ENCODE measurements at regions not wholly inside any gene's neighbourhood (a gene's known extent, or its start where the extent isn't known, plus 50 kb on each side); places are given as distances from the start of the nearest gene placed in this dataset.
"Not testable (repeated sequence)": the region's sequence is repeated elsewhere in the genome, so short reads cannot be mapped to it uniquely, and the experiment has no call there.

DNA sequence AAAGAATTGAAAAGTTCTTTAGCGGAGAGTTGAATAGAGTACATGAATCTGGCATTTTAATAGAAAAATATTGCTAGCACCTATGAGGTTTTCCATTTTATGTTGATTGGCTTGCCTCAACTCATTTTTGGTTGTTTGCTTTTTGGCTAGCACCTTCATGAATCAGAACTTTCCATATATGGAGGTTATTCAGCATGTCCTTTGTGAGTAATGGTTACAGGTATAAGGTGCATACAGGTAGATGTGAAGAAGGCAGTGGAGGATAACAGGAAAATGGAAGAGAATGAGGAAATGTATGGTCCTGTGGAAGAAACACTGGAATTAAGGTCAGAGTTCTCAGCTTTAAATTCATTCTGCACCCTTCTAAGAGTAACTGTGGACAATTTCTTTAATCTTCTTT lies 98.1 kb upstream of the GBE1 start:
- Mint-ChIP-seq H3K9me3 (no peaks in the 10 kb centered on the region), H3K27me3 (ENCODE audit: insufficient read depth) (peaks cover 3% of the 10 kb centered on the region), H3K4me1 (ENCODE audit: low read depth) (no peaks in the 10 kb centered on the region), H3K4me3 (no peak overlapping the region), H3K36me3 (ENCODE audit: low read depth) (no peaks in the 10 kb centered on the region), H3K27ac (no peak overlapping the region)
- no peak for DNase-seq (ENCODE audit: low spot score)
- intact Hi-C loops (cut with micrococcal nuclease), result no loop called here

DNA sequence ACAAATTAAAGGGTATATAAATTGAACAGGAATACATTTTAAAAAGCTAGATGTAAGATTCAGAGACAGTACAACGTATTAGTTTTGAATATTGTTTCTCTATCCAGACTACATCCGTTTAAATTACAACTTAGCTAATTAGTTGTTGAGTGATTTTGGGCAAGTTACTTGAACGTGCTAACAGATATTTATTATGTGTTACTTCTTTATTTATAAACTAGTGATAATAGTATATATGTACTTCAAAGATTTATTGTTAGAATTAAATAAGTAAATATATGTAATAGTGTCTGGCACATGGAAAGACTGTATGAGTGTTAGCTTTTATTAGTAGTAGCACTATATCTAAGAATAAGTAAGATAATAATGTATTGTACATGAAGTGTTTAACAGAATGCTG lies 92.0 kb upstream of the GBE1 start:
- DNase-seq (ENCODE audit: low spot score), result no peak
- no peak overlapping the region for H3K27ac Mint-ChIP-seq
- H3K27me3 Mint-ChIP-seq (ENCODE audit: insufficient read depth), result peaks cover 2% of the 10 kb centered on the region
- H3K9me3 Mint-ChIP-seq, result no peaks in the 10 kb centered on the region
- H3K36me3 Mint-ChIP-seq (ENCODE audit: low read depth), result no peaks in the 10 kb centered on the region
- no peak overlapping the region for H3K4me3 Mint-ChIP-seq
- intact Hi-C loops (cut with micrococcal nuclease), result no loop called here
- H3K4me1 Mint-ChIP-seq (ENCODE audit: low read depth), result no peaks in the 10 kb centered on the region

DNA sequence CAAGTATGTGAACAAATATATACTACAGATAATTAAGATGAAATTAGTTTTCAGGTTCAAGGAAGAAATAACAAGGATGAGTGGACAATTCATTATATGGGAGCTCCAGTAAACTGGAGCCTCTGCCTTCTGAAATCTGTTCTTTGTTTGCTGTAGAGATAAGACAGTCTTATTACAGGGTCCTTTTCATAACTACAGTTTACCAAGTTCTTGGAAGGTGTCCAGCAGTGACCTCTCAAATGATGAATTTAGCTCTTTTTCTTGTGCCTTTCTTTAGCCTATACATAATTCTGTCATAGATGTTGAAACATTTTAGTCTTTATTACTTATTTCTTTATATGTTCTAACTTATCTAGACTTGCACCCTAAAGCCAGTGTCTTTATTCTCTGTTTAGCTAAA lies 89.7 kb upstream of the GBE1 start:
- Mint-ChIP-seq H3K36me3 (ENCODE audit: low read depth) (no peaks in the 10 kb centered on the region), H3K27me3 (ENCODE audit: insufficient read depth) (peaks cover 2% of the 10 kb centered on the region), H3K27ac (no peak overlapping the region), H3K9me3 (no peaks in the 10 kb centered on the region), H3K4me3 (no peak overlapping the region), H3K4me1 (ENCODE audit: low read depth) (no peaks in the 10 kb centered on the region)
- intact Hi-C loops (cut with micrococcal nuclease), result no loop called here
- DNase-seq (ENCODE audit: low spot score), result no peak

DNA sequence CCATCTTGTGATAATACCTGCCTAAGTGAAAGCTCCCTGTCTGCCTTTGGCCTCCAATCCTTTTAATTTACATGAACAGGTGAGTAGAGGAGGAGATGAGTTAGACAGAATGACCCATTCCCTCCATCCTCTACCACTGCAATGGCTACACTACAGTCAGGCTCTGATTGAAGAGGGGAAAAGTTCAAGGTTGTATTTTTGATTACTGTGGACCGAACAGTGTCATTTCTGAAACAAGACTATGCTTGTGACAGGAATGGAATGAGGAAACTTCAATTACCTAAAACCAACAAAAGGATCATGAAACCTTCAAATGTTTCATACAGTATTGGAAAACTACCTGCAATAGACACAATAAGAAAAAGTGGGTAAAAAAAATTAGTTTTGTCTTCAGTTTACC lies 85.5 kb upstream of the GBE1 start:
- no peaks in the 10 kb centered on the region for H3K9me3 Mint-ChIP-seq
- intact Hi-C loops (cut with micrococcal nuclease), result no loop called here
- H3K27me3 Mint-ChIP-seq (ENCODE audit: insufficient read depth), result no peaks in the 10 kb centered on the region
- H3K27ac Mint-ChIP-seq, result no peak overlapping the region
- no peaks in the 10 kb centered on the region for H3K4me1 Mint-ChIP-seq (ENCODE audit: low read depth)
- H3K36me3 Mint-ChIP-seq (ENCODE audit: low read depth), result no peaks in the 10 kb centered on the region
- no peak overlapping the region for H3K4me3 Mint-ChIP-seq
- no peak for DNase-seq (ENCODE audit: low spot score)

DNA sequence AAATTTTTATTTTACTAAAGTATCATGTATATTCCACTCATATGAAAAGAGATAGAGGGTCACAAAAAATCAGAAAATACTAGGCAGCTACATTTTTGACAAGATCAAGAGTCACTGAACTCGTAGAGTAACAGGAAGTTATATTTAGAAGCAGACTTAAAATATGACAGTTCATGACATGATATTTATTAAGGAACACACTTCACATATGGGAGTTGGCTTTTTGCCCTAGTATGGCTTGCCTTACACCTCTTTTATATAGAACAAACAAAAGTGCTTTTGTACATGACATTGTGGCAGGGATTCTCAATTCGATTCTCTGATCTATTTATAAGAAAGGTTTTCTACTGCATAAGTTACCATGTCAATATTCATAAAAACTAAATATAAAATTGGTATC lies 80.1 kb upstream of the GBE1 start:
- no peak overlapping the region for H3K27ac Mint-ChIP-seq
- no peaks in the 10 kb centered on the region for H3K9me3 Mint-ChIP-seq
- no peaks in the 10 kb centered on the region for H3K27me3 Mint-ChIP-seq (ENCODE audit: insufficient read depth)
- H3K4me3 Mint-ChIP-seq, result no peak overlapping the region
- DNase-seq (ENCODE audit: low spot score), result no peak
- intact Hi-C loops (cut with micrococcal nuclease), result no loop called here
- H3K36me3 Mint-ChIP-seq (ENCODE audit: low read depth), result no peaks in the 10 kb centered on the region
- no peaks in the 10 kb centered on the region for H3K4me1 Mint-ChIP-seq (ENCODE audit: low read depth)

DNA sequence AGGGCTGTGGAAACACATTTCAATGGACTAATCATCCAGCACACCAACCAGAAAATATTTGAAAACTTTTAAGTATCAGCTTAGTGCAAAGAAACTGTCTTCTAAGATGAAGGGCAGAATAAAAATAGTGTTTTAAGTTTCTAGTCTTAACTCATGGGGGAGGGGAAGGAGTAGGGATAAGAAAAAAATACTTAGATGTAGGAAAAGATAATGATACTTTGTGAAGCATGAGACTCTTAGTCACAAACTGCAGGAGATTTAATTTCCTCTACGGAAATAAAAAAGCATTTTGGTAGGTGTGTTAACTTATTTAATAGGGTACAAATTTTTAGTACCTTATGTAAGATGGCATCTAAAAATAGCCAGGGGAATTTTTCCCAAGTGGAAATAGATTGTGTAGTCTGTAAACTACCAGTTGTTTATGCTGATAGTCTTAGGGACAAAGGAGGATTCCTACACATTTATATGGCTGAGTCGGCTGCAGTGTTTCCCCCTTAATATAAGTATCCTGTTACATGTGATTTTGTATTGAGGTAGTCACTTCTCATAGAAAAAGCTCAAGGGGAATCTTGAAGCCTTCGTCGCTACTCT lies 78.2 kb upstream of the GBE1 start:
- DNase-seq (ENCODE audit: low spot score), result no peak
- no peak overlapping the region for H3K27ac Mint-ChIP-seq
- no peaks in the 10 kb centered on the region for H3K27me3 Mint-ChIP-seq (ENCODE audit: insufficient read depth)
- no peaks in the 10 kb centered on the region for H3K4me1 Mint-ChIP-seq (ENCODE audit: low read depth)
- H3K36me3 Mint-ChIP-seq (ENCODE audit: low read depth), result no peaks in the 10 kb centered on the region
- no peak overlapping the region for H3K4me3 Mint-ChIP-seq
- H3K9me3 Mint-ChIP-seq, result no peaks in the 10 kb centered on the region
- intact Hi-C loops (cut with micrococcal nuclease), result no loop called here

DNA sequence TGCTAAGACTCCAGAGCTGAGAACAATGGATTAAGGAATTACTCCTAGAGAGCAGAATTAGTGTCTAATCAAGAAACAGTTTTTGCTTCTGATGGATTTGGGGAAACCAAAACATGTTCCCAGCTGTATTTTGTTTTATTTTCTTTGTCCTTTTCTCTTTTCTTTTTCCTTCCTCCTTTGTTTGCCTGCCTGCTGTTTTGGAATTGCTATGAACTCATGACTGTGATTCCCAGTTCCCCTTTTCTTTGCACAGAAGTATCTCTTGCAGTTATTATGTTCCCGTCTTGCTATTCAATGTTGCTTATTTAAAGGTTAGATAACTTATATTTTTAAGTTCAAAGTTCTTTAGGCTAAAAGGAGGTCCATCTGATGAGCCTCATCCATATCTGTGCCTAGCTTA lies 77.0 kb upstream of the GBE1 start:
- Mint-ChIP-seq H3K4me1 (ENCODE audit: low read depth) (no peaks in the 10 kb centered on the region), H3K36me3 (ENCODE audit: low read depth) (no peaks in the 10 kb centered on the region), H3K27ac (no peak overlapping the region), H3K9me3 (no peaks in the 10 kb centered on the region), H3K4me3 (no peak overlapping the region), H3K27me3 (ENCODE audit: insufficient read depth) (no peaks in the 10 kb centered on the region)
- no peak for DNase-seq (ENCODE audit: low spot score)
- intact Hi-C loops (cut with micrococcal nuclease), result no loop called here

DNA sequence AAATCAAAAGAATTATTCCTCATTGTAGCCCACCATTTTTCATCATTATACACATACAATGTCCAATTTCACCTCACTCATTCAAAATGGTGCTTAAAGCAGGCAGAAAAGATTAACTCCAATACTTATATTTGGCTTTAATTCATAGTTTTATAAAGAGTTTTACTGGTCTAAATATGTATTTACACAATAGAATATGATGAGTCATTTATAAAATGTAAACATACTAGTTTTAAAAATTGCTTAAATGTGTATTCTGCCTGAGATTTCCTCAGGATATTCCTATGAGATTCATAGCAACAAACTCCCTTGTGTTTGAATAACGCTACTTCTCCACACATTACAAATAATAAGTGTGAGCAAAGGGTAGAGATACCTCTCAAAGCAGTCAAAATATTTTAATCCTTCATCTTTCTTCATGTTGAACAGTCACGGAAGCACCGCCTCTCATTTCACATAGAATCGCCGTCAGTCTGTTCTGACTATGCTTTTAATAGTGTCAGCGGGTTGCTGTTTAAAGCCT lies 75.7 kb upstream of the GBE1 start:
- H3K36me3 Mint-ChIP-seq (ENCODE audit: low read depth), result no peaks in the 10 kb centered on the region
- DNase-seq (ENCODE audit: low spot score), result no peak
- H3K9me3 Mint-ChIP-seq, result no peaks in the 10 kb centered on the region
- no peaks in the 10 kb centered on the region for H3K4me1 Mint-ChIP-seq (ENCODE audit: low read depth)
- no peaks in the 10 kb centered on the region for H3K27me3 Mint-ChIP-seq (ENCODE audit: insufficient read depth)
- no peak overlapping the region for H3K27ac Mint-ChIP-seq
- no peak overlapping the region for H3K4me3 Mint-ChIP-seq
- intact Hi-C loops (cut with micrococcal nuclease), result no loop called here

DNA sequence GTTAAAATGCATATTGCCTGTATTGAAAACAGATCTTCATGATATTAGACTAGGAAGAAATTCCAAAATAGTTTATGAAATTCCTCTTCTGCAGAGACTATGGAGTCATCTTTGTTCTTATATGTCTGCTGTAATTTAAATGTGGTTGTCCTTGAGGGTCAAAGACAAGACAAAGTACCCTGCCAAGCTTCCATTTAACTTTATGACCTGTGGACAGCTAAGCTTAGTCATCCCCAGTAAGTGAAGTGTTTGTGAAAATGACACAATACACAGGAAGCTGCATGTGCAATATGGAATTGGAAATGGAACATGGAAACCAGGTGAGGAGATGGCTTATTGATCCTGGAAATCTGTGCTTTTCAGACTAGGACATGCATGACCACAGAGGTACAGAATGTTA lies 68.5 kb upstream of the GBE1 start:
- Mint-ChIP-seq H3K36me3 (ENCODE audit: low read depth) (no peaks in the 10 kb centered on the region), H3K9me3 (no peaks in the 10 kb centered on the region), H3K27ac (no peak overlapping the region), H3K27me3 (ENCODE audit: insufficient read depth) (peaks cover 1% of the 10 kb centered on the region), H3K4me3 (no peak overlapping the region), H3K4me1 (ENCODE audit: low read depth) (no peaks in the 10 kb centered on the region)
- intact Hi-C loops (cut with micrococcal nuclease), result no loop called here
- no peak for DNase-seq (ENCODE audit: low spot score)

DNA sequence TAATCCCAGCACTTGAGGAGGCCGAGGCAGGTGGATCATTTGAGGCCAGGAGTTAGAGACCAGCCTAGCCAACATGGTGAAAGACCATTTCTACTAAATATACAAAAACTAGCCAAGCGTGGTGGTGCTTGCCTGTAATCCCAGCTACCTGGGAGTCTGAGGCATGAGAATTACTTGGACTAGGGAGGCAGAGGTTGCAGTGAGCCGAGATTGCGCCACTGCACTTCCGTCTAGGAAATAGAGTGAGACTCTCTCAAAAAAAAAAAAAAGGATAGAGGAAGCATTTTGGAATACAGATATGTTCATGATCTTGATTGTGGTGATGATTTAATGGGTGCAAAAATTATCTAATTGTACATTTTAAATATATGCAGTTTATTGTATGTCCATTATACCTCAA lies 67.8 kb upstream of the GBE1 start:
- H3K4me3 Mint-ChIP-seq; intact Hi-C loops (cut with micrococcal nuclease); DNase-seq (ENCODE audit: low spot score): not testable (repeated sequence)

DNA sequence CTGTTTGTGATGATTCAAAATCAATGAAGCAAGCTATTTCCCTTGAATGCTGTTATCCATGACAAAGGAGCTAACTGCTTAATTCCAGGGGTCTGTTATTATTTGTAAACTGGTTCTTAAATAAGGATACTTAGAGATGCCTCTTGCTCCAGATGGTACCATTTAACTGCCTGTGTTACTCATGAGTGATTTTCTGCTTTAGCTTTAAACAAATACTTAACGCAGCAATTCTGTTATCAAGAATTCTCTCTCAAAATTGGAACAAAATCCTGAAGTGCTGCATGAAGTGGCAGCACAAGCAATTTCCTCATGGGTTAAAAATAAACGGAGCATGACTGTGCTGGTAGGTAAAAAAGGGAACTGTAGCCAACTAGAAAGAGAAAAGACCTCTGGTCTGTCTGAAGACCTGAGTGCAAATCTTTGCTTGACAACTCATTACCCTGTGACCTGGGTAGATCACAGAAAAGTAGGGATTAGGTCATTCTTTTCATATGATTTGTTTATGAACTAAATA lies 62.5 kb upstream of the GBE1 start:
- no peak overlapping the region for H3K4me3 Mint-ChIP-seq
- H3K36me3 Mint-ChIP-seq (ENCODE audit: low read depth), result no peaks in the 10 kb centered on the region
- intact Hi-C loops (cut with micrococcal nuclease), result no loop called here
- no peak for DNase-seq (ENCODE audit: low spot score)
- H3K27me3 Mint-ChIP-seq (ENCODE audit: insufficient read depth), result peaks cover 2% of the 10 kb centered on the region
- no peak overlapping the region for H3K27ac Mint-ChIP-seq
- H3K4me1 Mint-ChIP-seq (ENCODE audit: low read depth), result no peaks in the 10 kb centered on the region
- H3K9me3 Mint-ChIP-seq, result peaks cover 4% of the 10 kb centered on the region

More for the DNA sequence above, 67.8 kb upstream of the GBE1 start:
- not testable (repeated sequence) for H3K27ac Mint-ChIP-seq; H3K27me3 Mint-ChIP-seq (ENCODE audit: insufficient read depth); H3K4me1 Mint-ChIP-seq (ENCODE audit: low read depth); H3K9me3 Mint-ChIP-seq; H3K36me3 Mint-ChIP-seq (ENCODE audit: low read depth)

DNA sequence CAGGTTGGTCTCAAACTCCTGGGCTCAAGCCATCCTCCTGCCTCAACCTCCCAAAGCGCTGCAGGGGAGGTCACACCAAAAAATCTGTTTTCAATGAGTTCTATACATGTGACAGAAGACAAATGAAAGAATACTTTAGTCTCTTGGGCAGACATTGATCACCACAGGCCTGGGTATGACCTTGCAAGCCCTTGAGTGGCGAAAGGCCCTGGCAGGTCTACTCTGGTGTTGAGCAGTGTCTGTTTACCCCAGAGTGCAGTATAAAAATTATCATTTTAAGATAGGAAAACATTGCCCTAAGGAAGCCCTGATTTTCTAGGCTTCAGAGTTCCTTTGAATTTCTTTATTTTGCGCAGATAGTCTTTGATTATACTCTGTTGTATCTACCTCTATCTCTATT lies 61.6 kb upstream of the GBE1 start:
- H3K27me3 Mint-ChIP-seq (ENCODE audit: insufficient read depth), result peaks cover 2% of the 10 kb centered on the region

DNA sequence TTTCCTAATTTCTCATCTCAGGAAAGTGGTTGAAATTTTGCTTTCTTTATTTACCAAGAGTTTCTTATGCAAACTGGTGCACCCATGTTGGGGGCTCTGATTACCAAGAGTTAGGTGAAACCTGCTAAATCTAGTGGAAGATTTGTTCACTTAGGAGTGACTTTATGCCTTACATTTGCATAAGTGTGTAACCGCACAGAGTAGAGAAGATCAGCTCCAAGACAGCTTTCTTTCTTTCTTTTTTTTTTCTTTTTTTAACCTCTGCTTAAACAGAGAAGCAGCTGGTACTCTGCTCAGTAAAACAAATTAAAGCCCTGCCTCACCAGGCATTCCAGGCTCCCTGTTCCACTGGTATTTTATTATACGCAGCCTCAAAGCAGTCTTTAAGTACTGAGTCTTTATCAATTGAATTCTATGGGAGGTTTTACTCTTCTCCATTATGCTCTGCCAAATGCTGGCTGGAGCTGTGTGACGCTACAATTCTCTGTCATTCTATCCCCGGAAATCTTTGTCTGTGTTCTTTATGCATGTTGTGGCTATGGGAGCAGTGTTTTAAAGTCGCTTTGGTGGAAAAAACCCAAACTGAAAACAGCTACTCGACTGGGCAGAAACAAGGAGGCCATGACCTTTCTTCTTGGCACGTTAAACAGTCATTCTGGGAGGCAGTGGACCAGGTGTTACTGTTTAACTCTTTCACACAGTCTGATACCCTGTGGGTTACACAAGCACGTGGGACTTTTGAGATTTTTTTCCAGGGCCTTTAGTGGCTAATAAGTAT lies 55.2 kb upstream of the GBE1 start:
- DNase-seq (ENCODE audit: low spot score), result no peak
- Mint-ChIP-seq H3K9me3 (peaks cover 4% of the 10 kb centered on the region), H3K27ac (peak overlapping the region; percentile 50), H3K36me3 (ENCODE audit: low read depth) (no peaks in the 10 kb centered on the region), H3K4me1 (ENCODE audit: low read depth) (peaks cover 8% of the 10 kb centered on the region), H3K27me3 (ENCODE audit: insufficient read depth) (peaks cover 2% of the 10 kb centered on the region), H3K4me3 (no peak overlapping the region)
- intact Hi-C loops (cut with micrococcal nuclease), result no loop called here

More for the DNA sequence above, 61.6 kb upstream of the GBE1 start:
- no peak for DNase-seq (ENCODE audit: low spot score)
- intact Hi-C loops (cut with micrococcal nuclease), result no loop called here
- no peak overlapping the region for H3K27ac Mint-ChIP-seq
- H3K4me3 Mint-ChIP-seq, result no peak overlapping the region
- no peaks in the 10 kb centered on the region for H3K36me3 Mint-ChIP-seq (ENCODE audit: low read depth)
- H3K9me3 Mint-ChIP-seq, result peaks cover 4% of the 10 kb centered on the region
- H3K4me1 Mint-ChIP-seq (ENCODE audit: low read depth), result no peaks in the 10 kb centered on the region
